ENCODE measurements at regions not wholly inside any gene's neighbourhood (a gene's known extent, or its start where the extent isn't known, plus 50 kb on each side); places are given as distances from the start of the nearest gene placed in this dataset.

DNA sequence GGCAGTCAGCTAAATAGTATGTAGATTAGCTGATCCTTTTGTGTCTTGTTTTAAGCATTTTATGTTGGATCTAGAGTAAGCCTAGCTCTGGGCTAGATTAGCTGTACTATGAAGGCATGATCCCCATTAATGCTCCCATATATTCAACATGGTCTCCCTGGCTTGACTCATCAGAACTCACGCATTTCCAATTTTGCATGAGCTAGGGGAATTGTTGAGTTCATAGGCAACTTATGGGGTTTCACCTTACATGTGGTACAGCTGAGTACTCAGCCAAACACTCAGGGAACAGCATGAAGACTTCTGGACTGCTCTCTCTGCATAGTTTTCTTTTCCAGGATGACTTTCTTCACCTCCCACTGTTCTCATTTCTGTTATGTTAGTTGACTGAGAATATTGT, 248.2 kb downstream of the TMX3 start:
- no peak for TF ChIP-seq EZH2 (IDR thresholded peaks at IDR 0.05; ENCODE audit: low read depth)
- TF ChIP-seq, protein P1, sequence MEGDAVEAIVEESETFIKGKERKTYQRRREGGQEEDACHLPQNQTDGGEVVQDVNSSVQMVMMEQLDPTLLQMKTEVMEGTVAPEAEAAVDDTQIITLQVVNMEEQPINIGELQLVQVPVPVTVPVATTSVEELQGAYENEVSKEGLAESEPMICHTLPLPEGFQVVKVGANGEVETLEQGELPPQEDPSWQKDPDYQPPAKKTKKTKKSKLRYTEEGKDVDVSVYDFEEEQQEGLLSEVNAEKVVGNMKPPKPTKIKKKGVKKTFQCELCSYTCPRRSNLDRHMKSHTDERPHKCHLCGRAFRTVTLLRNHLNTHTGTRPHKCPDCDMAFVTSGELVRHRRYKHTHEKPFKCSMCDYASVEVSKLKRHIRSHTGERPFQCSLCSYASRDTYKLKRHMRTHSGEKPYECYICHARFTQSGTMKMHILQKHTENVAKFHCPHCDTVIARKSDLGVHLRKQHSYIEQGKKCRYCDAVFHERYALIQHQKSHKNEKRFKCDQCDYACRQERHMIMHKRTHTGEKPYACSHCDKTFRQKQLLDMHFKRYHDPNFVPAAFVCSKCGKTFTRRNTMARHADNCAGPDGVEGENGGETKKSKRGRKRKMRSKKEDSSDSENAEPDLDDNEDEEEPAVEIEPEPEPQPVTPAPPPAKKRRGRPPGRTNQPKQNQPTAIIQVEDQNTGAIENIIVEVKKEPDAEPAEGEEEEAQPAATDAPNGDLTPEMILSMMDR (conservative IDR thresholded peaks at IDR 0.05) = no peak
